Right forelimb (tissue), 1 donor: ENCODE measurements at regions not wholly inside any gene's neighbourhood (a gene's known extent, or its start where the extent isn't known, plus 50 kb on each side); places are given as distances from the start of the nearest gene placed in this dataset.

Experiments
- DNase-seq: peaks from one replicate; pipeline ENCODE4 v3.0.0-alpha.2; 2018

DNA sequence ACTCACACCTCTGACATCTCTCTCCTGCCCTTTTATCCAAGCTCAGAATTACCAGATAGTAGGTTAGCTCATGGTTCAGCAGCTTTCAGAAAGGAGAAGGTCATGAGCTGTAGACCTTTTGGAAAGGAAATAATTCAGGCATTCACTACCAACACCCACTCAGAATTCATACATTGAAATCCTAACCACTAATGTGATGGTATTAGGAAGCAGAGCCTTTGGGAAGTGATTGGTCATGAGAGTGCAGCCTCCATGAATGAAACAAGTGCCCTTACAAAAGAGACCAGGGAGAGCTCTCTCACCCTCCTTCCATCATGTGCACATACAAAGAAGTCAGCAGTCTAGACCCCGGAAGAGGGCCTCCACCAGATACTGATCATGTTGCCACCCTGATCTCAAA is 315.8 kb upstream of the CCDC54 start:
- DNase-seq, result no peak

DNA sequence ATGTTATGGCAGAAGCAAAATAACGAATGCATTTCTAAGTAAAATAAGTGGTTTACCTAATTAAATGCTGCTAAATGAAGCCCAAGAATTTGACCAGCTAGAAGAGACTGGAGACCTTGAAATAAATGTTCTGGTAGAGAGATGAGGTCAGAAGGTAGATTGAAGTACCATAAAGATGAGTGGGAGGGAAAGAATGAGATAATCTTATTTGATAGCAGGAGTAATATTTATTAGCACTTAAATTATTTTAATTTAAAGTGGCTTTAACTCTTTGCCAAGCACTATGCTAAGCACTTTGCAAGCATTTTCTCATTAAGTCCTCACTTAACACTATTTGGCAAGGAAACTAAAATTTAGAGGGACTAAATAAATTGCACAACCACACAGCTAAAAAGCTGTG is 314.9 kb upstream of the CCDC54 start:
- no peak for DNase-seq

GRCh38 chr3:107062787-107063186 is 314.5 kb upstream of the CCDC54 start:
- DNase-seq, result no peak

- DNase-seq, result no peak
Observed at GRCh38 chr3:107063351-107063750, 313.9 kb upstream of the CCDC54 start.

- peak; percentile 75 for DNase-seq
Observed at GRCh38 chr3:107064405-107065060, 312.7 kb upstream of the CCDC54 start.

DNA sequence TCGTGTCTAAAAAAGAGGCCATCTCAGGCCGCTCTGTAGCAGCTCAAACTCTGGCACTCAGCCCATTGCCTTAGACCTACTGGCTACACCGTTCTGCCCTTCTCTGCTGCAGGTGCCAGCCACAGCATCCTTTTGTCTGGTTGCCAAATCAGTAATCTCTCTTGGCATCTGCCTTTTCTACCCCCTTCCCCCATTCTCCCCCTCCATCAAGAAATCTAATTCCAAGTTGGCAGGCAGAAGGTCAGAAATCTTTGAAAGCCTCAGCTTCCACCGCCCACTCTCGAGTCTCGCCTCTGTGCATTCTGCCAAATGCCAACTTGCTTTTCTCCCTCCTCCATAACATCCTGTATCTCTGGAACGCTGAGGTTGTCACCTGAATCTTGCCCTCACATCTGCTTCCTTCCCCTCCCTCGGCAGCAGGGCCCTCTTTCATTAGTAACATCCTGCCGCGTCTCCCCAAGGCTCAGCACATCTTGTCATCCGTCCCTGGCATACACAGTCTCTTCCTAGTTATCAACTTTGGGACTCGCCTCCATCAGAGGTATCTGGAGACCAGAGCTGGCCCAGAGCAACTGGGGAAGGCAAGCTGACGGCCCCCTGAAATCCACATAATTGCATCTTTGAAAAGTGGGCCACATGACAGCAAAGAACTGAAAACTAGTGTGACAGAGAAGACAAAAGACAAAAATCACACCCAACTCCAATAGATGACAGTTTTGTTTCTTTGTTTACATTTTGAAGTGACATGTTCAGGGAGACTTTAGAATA is 312.0 kb upstream of the CCDC54 start:
- DNase-seq, result no peak

- DNase-seq, result no peak
Observed at GRCh38 chr3:107067421-107067820, 309.8 kb upstream of the CCDC54 start.

DNA sequence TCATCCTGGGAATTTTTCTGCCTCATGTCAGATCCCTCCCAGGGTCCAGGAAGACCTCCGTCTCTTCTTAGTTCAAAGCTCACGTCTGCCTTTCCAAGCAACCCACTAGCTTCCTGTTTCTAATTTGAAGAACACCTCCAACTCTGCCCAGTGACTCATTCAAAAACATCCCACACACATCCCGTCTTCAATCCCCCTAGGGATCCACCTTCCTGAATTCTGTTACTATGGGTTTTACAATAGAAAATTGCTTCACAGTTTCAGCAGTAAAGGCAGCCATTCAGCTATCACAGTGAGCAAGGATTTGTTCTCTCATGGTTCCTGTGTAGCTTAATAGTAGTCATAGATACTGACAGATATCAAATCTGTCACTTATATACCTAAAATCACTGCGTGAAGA is 308.3 kb upstream of the CCDC54 start:
- no peak for DNase-seq

GRCh38 chr3:107076946-107077345 is 300.3 kb upstream of the CCDC54 start:
- no peak for DNase-seq

GRCh38 chr3:107077391-107077790 is 299.8 kb upstream of the CCDC54 start:
- no peak for DNase-seq

GRCh38 chr3:107082527-107082926 is 294.7 kb upstream of the CCDC54 start:
- DNase-seq, result no peak

DNA sequence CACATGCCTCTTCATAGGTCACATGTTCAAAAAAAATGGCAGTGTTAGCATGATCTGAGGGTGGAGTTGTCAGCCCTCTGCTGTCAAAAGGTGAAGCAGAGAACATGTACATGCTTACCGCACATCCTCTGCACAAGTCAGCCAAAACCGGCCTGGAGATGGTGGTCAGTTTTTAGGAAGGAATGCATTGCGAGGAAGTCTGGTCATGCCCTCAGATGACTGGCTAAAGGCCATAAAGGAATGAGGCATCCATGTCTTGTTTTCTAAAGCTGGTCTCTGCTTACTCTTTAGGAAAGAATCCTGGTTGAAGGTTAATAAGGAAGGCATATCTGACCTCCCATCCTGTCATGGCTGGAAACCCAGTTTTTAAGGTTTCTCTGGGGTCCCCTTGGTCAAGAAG is 292.0 kb upstream of the CCDC54 start:
- DNase-seq, result no peak

- DNase-seq, result no peak
Observed at GRCh38 chr3:107092121-107092520, 285.1 kb upstream of the CCDC54 start.

GRCh38 chr3:107098864-107099263 is 278.4 kb upstream of the CCDC54 start:
- no peak for DNase-seq

- no peak for DNase-seq
Observed at GRCh38 chr3:107100137-107100536, 277.1 kb upstream of the CCDC54 start.

- no peak for DNase-seq
Observed at GRCh38 chr3:107100573-107100972, 276.7 kb upstream of the CCDC54 start.

DNA sequence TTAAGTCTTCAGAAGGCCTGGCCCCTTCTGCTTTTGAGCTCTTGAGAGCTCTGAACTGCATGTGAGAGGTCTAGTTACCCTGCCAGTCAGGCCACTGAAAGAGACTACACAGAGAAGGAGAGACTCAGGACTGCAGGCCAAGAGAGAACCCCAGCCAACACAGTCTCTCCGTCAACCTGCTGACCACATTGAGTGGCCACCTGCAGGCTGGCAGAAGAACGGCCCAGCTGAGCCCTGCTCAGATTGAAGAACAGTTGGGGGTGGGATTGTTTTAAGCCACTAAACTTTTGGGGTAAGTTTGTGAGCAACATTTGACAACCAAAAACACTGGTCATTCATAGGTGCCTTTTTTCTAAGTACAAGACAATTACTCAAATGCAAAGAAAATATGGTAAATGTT is 273.5 kb upstream of the CCDC54 start:
- no peak for DNase-seq

- no peak for DNase-seq
Observed at GRCh38 chr3:107106316-107106715, 270.9 kb upstream of the CCDC54 start.

- no peak for DNase-seq
Observed at GRCh38 chr3:107106907-107107306, 270.3 kb upstream of the CCDC54 start.

DNA sequence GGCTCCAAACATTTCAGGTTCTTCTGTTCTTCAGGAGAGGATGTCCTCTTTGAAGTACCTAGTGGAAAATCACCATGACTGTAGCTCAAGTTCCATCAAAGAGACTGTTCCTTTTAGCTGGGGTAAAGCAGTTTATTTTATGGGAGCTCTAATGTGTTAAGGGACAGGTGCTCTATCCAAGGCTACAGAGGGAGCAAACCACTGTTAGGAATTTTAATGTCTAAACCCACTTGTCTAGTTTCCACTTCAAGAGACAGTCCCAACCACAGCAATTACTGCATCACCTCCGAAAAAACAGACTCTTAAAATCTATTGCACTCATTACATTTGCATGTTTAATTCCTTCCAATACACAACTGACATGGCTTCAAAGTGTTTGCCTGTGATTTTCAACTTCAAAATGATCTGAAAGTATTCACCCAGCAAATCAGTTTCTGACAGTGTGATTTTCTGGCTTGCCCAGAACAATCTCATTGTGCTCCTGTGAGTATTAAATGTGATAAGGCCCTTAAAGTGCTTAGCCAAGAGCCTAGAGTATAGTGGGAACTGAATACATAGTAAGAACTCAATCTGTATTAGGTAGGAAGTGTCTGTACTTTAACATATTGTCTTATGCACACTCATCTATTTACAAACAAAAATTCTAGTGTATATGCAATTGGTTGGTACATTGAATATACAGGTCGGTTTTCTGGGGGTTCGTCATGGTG is 266.5 kb upstream of the CCDC54 start:
- no peak for DNase-seq

DNA sequence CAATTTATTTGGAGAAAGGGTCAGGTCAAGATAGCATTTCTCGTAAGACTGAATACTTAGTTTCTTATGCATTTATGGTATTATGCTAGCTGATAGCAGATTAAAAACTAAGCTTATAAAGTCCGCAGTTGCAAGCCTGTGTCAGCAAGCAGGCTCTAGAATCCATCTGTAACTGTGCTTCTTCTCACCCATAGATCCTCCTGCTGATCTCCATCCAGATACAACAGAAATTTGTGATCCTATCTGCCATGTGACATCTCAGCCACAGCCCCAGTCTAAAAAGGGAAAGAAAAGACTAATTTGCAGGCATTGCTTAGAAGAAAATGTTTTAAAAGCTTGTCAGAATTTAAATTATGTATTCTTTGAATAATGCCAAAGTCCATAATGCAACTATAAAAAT is 265.4 kb upstream of the CCDC54 start:
- DNase-seq, result no peak

- no peak for DNase-seq
Observed at GRCh38 chr3:107112356-107112755, 264.9 kb upstream of the CCDC54 start.

DNA sequence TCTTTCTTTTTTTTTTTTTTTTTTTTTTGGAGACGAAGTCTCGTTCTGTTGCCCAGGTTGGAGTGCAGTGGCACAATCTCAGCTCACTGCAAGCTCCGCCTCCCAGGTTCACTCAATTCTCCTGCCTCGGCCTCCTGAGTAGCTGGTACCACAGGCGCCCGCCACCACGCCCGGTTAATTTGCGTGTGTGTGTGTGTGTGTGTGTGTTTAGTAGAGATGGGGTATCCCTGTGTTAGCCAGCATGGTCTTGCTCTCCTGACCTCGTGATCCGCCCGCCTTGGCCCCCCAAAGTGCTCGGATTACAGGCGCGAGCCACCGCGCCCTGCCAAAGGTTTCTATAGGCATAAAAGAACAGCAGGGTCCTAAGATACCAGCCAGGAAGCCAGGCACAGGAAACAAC is 261.0 kb upstream of the CCDC54 start:
- DNase-seq, result no peak

DNA sequence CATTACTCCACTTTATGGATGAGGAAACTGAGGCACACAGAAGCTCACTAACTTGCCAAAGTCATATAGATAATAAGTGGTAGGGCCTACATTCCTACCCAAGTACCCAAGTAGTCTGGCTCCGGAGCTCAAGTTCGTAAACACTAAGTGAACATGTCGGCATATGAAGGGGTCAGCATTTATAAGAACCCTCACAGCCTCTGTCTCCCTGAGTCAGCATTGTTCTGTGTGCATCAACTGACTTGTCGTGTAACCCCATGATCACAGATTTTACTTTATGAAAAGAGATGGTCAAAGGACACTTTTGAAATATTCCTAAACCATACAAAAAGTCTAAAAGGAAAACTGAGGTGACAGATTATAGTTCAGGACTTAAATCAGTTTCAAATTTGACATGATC is 260.1 kb upstream of the CCDC54 start:
- DNase-seq, result no peak
